Mucosa of descending colon (tissue), 3 donors: ENCODE measurements at regions not wholly inside any gene's neighbourhood (a gene's known extent, or its start where the extent isn't known, plus 50 kb on each side); places are given as distances from the start of the nearest gene placed in this dataset.

Experiments
- ATAC-seq: fragments of 200-7000 bp; cut with Tn5 transposase; one replicate; pipeline ENCODE4 v1.9.1; 2020; ENCODE audit warnings: mild to moderate bottlenecking, moderate library complexity
- DNase-seq, 3 donors: peaks; one replicate each; pipeline ENCODE4 v3.0.0-alpha.2; 2020
- H3K36me3 ChIP-seq: fragments of 200-600 bp; one replicate; pipeline ENCODE4 v1.8.0; 2021; ENCODE audit warnings: low read depth, mild to moderate bottlenecking
- H3K4me1 ChIP-seq: fragments of 200-600 bp; one replicate; pipeline ENCODE4 v1.8.0; 2021; ENCODE audit warnings: low read depth, mild to moderate bottlenecking
- H3K4me3 ChIP-seq: fragments of 200-600 bp; one replicate; pipeline ENCODE4 v1.8.0; 2021; ENCODE audit warnings: mild to moderate bottlenecking
- H3K9me3 ChIP-seq: fragments of 200-600 bp; one replicate; pipeline ENCODE4 v1.8.0; 2021; ENCODE audit warnings: mild to moderate bottlenecking
- CTCF ChIP-seq: fragments of 200-600 bp; IDR thresholded peaks from one replicate; pipeline ENCODE4 v1.8.0; 2022; ENCODE audit warnings: antibody characterized with exemption, mild to moderate bottlenecking
- intact Hi-C, 2 donors: fragments of 100-400 bp; cut with DNase I in 1 of 2; cut with micrococcal nuclease in 1 of 2; formaldehyde crosslinking; loops; one replicate each; pipeline versions ENCODE4 v1.11.0 to v1.11.1; 2022; cut with DNase I, micrococcal nuclease
- donor health status: DM: no; HTN: no; CAD: no; lungs with moderate emphysema.
- donor health status: DM: no; HTN: no; CAD: no.
- donor health status: DM: no; HTN: yes; CAD: no.

GRCh38 chr5:110062246-110062645, 372.5 kb downstream of the MAN2A1 start:
- Histone ChIP-seq H3K4me1 (no peaks in the 10 kb centered on the region), H3K36me3 (no peaks in the 10 kb centered on the region), H3K9me3 (no peaks in the 10 kb centered on the region), H3K4me3 (no peak overlapping the region)
- no peak for TF ChIP-seq CTCF
- intact Hi-C loops: no loop called here
- no peak for ATAC-seq
- DNase-seq: no peak

GRCh38 chr5:110063640-110064602, 374.2 kb downstream of the MAN2A1 start:
- ATAC-seq (no peak), DNase-seq (no peak)
- no peaks in the 10 kb centered on the region for H3K9me3 ChIP-seq
- H3K36me3 ChIP-seq: no peaks in the 10 kb centered on the region
- no peaks in the 10 kb centered on the region for H3K4me1 ChIP-seq
- TF ChIP-seq CTCF: no peak
- H3K4me3 ChIP-seq: no peak overlapping the region
- intact Hi-C loops: no loop called here

- no peaks in the 10 kb centered on the region for H3K4me1 ChIP-seq
- no peaks in the 10 kb centered on the region for H3K36me3 ChIP-seq
- no peak for ATAC-seq
- DNase-seq: no peak
- no peak overlapping the region for H3K4me3 ChIP-seq
- H3K9me3 ChIP-seq: no peaks in the 10 kb centered on the region
- intact Hi-C loops: no loop called here
- TF ChIP-seq CTCF: no peak
Observed at GRCh38 chr5:110064603-110065268, 375.0 kb downstream of the MAN2A1 start.

- ATAC-seq (no peak), DNase-seq (no peak)
- no peaks in the 10 kb centered on the region for H3K36me3 ChIP-seq
- no peak overlapping the region for H3K4me3 ChIP-seq
- intact Hi-C loops: no loop called here
- peaks cover 14% of the 10 kb centered on the region for H3K9me3 ChIP-seq
- TF ChIP-seq CTCF: no peak
- H3K4me1 ChIP-seq: no peaks in the 10 kb centered on the region
Observed at GRCh38 chr5:110070836-110071235, 381.1 kb downstream of the MAN2A1 start.

DNA sequence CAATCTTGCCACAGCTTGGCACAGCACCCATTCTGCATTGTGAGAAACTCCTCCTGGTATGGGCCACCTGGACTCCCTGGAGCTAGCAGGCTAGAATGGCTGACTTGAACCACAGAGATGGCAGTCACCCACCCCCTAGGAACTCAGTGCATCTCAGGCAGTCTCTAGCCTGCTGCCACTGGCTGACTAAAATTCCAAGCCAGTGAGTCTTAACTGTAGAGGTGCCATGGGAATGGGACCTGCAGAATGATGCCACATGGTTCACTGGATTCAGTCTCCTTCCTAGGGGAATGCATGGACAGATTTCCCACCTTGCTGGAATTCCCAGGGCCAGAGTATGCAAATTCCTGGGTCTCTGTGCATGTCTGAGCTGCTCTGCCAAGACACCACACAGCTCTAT, 382.9 kb downstream of the MAN2A1 start:
- H3K9me3 ChIP-seq: peaks cover 14% of the 10 kb centered on the region
- no peaks in the 10 kb centered on the region for H3K4me1 ChIP-seq
- DNase-seq: no peak
- no peak overlapping the region for H3K4me3 ChIP-seq
- intact Hi-C loops: no loop called here
- ATAC-seq: no peak
- no peaks in the 10 kb centered on the region for H3K36me3 ChIP-seq
- TF ChIP-seq CTCF: no peak
